HepG2 (cell line): ENCODE measurements at regions not wholly inside any gene's neighbourhood (a gene's known extent, or its start where the extent isn't known, plus 50 kb on each side); places are given as distances from the start of the nearest gene placed in this dataset.

ENCODE experiments used
- ATAC-seq: fragments of 200-7000 bp; cut with Tn5 transposase; 3 replicates; pipeline ENCODE4 v1.9.1; 2020; ENCODE audit warnings: mild to moderate bottlenecking, moderate library complexity
- BruUV-seq: library from RNA; stranded (reverse); fragments of 400-500 nt; replicated peaks from 2 replicates; lab custom pipeline; 2021; lab: Mats Ljungman, UMichigan
- CTCF ChIA-PET: fragments of 300-600 bp; formaldehyde crosslinking; extraction: SDS; loops from one replicate; lab custom pipeline; 2021; ENCODE audit warnings: low total read pairs, inconsistent platforms, low intra/inter-chr PET ratio; lab: Yijun Ruan, JAX
- POLR2A ChIA-PET: fragments of 350-600 bp; sonication (Branson Sonifier 250); formaldehyde crosslinking; loops from one replicate; lab custom pipeline; 2020; ENCODE audit warnings: antibody characterized with exemption, inconsistent platforms; lab: Yijun Ruan, JAX
- DNase-seq: peaks from one replicate; pipeline ENCODE4 v3.0.0-alpha.2; 2015; ENCODE audit warnings: low spot score
- FAIRE-seq: peaks from 3 replicates; lab custom pipeline; 2011; peaks lifted over from hg19 to GRCh38; lab: Jason Lieb, UNC
- H2AFZ ChIP-seq: one replicate; pipeline ENCODE4 v1.6.1; 2011; ENCODE audit warnings: low read length, inconsistent platforms
- H3K27ac ChIP-seq: fragments of 300-600 bp; 3 replicates; pipeline ENCODE4 v1.8.0; 2011; ENCODE audit warnings: mixed run types, mild to moderate bottlenecking, mixed read lengths, low read length, inconsistent platforms; ENCODE audit not compliant: insufficient read depth; ENCODE audit errors: extremely low read length
- H3K27me3 ChIP-seq, 2 experiments: fragments of 200-600 bp in 1 of 2; 2 replicates in 1 of 2; 3 replicates in 1 of 2; pipeline versions ENCODE4 v1.6.0 to v1.8.0; 2011; ENCODE audit warnings: low read length in 2 of 2, mild to moderate bottlenecking in 2 of 2, moderate library complexity in 2 of 2, inconsistent platforms in 1 of 2; ENCODE audit not compliant: insufficient read depth in 2 of 2, control insufficient read depth in 1 of 2
- H3K36me3 ChIP-seq, 2 experiments: fragments of 200-600 bp in 1 of 2; replicated peaks in 1 of 2; 2 replicates in 1 of 2; 3 replicates in 1 of 2; pipeline versions ENCODE4 v1.5.1 to v1.8.0; 2011; ENCODE audit warnings: low read length in 2 of 2, inconsistent platforms in 1 of 2; ENCODE audit not compliant: insufficient read depth in 2 of 2, control insufficient read depth in 1 of 2
- H3K4me1 ChIP-seq: 2 replicates; pipeline ENCODE4 v1.5.1; 2012; ENCODE audit warnings: low read length, inconsistent platforms; ENCODE audit not compliant: insufficient read depth
- H3K4me2 ChIP-seq: 2 replicates; pipeline ENCODE4 v1.6.0; 2011; ENCODE audit warnings: low read depth, low read length, inconsistent platforms
- H3K4me3 ChIP-seq, 3 experiments: fragments of 200-600 bp in 1 of 3; sonication (generic), shearing (Covaris generic) in 1 of 3; replicated peaks in 1 of 3; 2 replicates each; pipeline ENCODE4 v1.5.1; 2011 to 2016; ENCODE audit warnings: low read length in 3 of 3, inconsistent platforms in 2 of 3, low read depth in 2 of 3, mild to moderate bottlenecking in 2 of 3, control low read depth in 1 of 3, mixed read lengths in 1 of 3; ENCODE audit not compliant: insufficient read depth in 1 of 3
- H3K79me2 ChIP-seq: one replicate; pipeline ENCODE4 v1.6.1; 2011; ENCODE audit warnings: low read length, inconsistent platforms; ENCODE audit not compliant: insufficient read depth
- H3K9ac ChIP-seq: 2 replicates; pipeline ENCODE4 v1.6.0; 2011; ENCODE audit warnings: mild to moderate bottlenecking, low read depth, low read length, inconsistent platforms; ENCODE audit not compliant: insufficient read depth
- H3K9me3 ChIP-seq: 2 replicates; pipeline ENCODE4 v1.5.1; 2012; ENCODE audit warnings: mild to moderate bottlenecking, low read length
- H4K20me1 ChIP-seq: 2 replicates; pipeline ENCODE4 v1.6.0; 2011; ENCODE audit warnings: inconsistent platforms, mild to moderate bottlenecking, low read length, moderate library complexity; ENCODE audit not compliant: insufficient read depth
- ATF7 ChIP-seq, 2 experiments: fragments of 450-650 bp in 1 of 2; sonication (generic) in 1 of 2; formaldehyde crosslinking in 1 of 2; IDR thresholded peaks; 2 replicates each; pipeline versions ENCODE4 v1.4.0 to v1.6.1; 2016 to 2020; ENCODE audit warnings: antibody characterized with exemption in 1 of 2, mild to moderate bottlenecking in 1 of 2, missing genetic modification reagents in 1 of 2
- CBX1 ChIP-seq: IDR thresholded peaks from one replicate; pipeline ENCODE4 v1.6.1; 2016; ENCODE audit warnings: antibody characterized with exemption, low read depth
- MXD3 ChIP-seq: IDR thresholded peaks from 2 replicates; pipeline ENCODE4 v1.6.1; 2016; ENCODE audit warnings: mild to moderate bottlenecking, missing biosample characterization, missing genetic modification reagents
- RERE ChIP-seq: IDR thresholded peaks from 2 replicates; pipeline ENCODE4 v1.6.1; 2016; ENCODE audit warnings: low read depth, missing genetic modification reagents, missing compliant biosample characterization
- RNF2 ChIP-seq: fragments of 450-650 bp; conservative IDR thresholded peaks from 2 replicates; pipeline ENCODE4 v1.6.1; 2016; ENCODE audit warnings: low read depth
- ZGPAT ChIP-seq: IDR thresholded peaks from 2 replicates; pipeline ENCODE4 v1.6.1; 2016; ENCODE audit warnings: mild to moderate bottlenecking
- ZNF12 ChIP-seq: sonication (generic); formaldehyde crosslinking; IDR thresholded peaks from 2 replicates; pipeline ENCODE4 v1.5.0; 2020; ENCODE audit warnings: missing genetic modification reagents
- ZNF180 ChIP-seq: sonication (generic); formaldehyde crosslinking; IDR thresholded peaks from 2 replicates; pipeline ENCODE4 v1.4.0; 2020; ENCODE audit warnings: low read depth, missing genetic modification reagents, borderline replicate concordance
- ZNF282 ChIP-seq: fragments of 450-650 bp; IDR thresholded peaks from 2 replicates; pipeline ENCODE4 v1.6.1; 2018; ENCODE audit not compliant: partially characterized antibody
- ZNF350 ChIP-seq: sonication (generic); formaldehyde crosslinking; IDR thresholded peaks from 2 replicates; pipeline ENCODE4 v1.4.0; 2020; ENCODE audit warnings: mild to moderate bottlenecking, low read depth, missing genetic modification reagents, borderline replicate concordance
- ZNF556 ChIP-seq: sonication (generic); formaldehyde crosslinking; IDR thresholded peaks from 2 replicates; pipeline ENCODE4 v1.4.0; 2020; ENCODE audit warnings: mild to moderate bottlenecking, missing genetic modification reagents, borderline replicate concordance
- ZNF691 ChIP-seq: sonication (generic); formaldehyde crosslinking; IDR thresholded peaks from 2 replicates; pipeline ENCODE4 v1.4.0; 2020; ENCODE audit warnings: missing genetic modification reagents, low read depth, mild to moderate bottlenecking, borderline replicate concordance
- ZNF704 ChIP-seq: sonication (generic); formaldehyde crosslinking; IDR thresholded peaks from 2 replicates; pipeline ENCODE4 v1.8.1; 2023; ENCODE audit warnings: mild to moderate bottlenecking, inconsistent platforms, moderate library complexity, missing genetic modification reagents, borderline replicate concordance
- ZNF792 ChIP-seq: IDR thresholded peaks from 2 replicates; pipeline ENCODE4 v1.6.1; 2016
- WGBS: methylation state at CpG from one replicate; pipeline ENCODE4 v1.1.6; 2017; ENCODE audit warnings: low lambda C conversion rate; 5-methylcytosine and 5-hydroxymethylcytosine counted together
- in situ Hi-C: cut with HindIII; loops from 2 replicates; pipeline ENCODE4 v1.10.0; 2017; ENCODE audit warnings: low pct_unique_long_range_greater_than_20kb; ENCODE audit not compliant: extremely low pct_ligation_motif_present
- intact Hi-C: fragments of 100-400 bp; cut with micrococcal nuclease; formaldehyde crosslinking; loops from one replicate; pipeline ENCODE4 v1.10.0; 2022; ENCODE audit not compliant: unreplicated experiment

GRCh38 chr7:37577901-37578300, 105.7 kb upstream of the GPR141 start (continued):
- no peak for TF ChIP-seq ZNF350 (CRISPR knock-in tag)
- no peak for TF ChIP-seq CBX1
- no peak for TF ChIP-seq ZNF691 (CRISPR knock-in tag)
- TF ChIP-seq ZNF704, result no peak
- TF ChIP-seq ZNF282, result no peak
- no peak for TF ChIP-seq MXD3
- no peak for TF ChIP-seq ZNF792 (CRISPR knock-in tag)
- no peak for TF ChIP-seq ATF7 (IDR thresholded peaks at IDR 0.05)
- TF ChIP-seq ATF7 (CRISPR knock-in tag; IDR thresholded peaks at IDR 0.05), result no peak
- no peak for TF ChIP-seq RNF2

GRCh38 chr7:37578350-37578749, 105.2 kb upstream of the GPR141 start:
- Histone ChIP-seq H3K9ac (no peak overlapping the region), H4K20me1 (no peaks in the 10 kb centered on the region), H3K9me3 (no peaks in the 10 kb centered on the region), H3K4me1 (no peaks in the 10 kb centered on the region), H3K27me3 (no peaks in the 10 kb centered on the region), H3K36me3 (no peaks in the 10 kb centered on the region), H3K79me2 (no peaks in the 10 kb centered on the region), H3K27ac (no peak overlapping the region), H3K4me3 (no peak overlapping the region), H3K4me2 (no peak overlapping the region), H2AFZ (no peak overlapping the region)
- ChIA-PET CTCF (no interaction called here), POLR2A (no interaction called here)
- in situ Hi-C loops, result no loop called here
- no TSS peak for BruUV-seq
- intact Hi-C loops, result no loop called here
- FAIRE-seq (no peak), DNase-seq (no peak), ATAC-seq (no peak)
- 52% methylated on average over 1 of the region's 1 CpG for WGBS
- TF ChIP-seq ZNF556 (CRISPR knock-in tag) (no peak), ZNF12 (CRISPR knock-in tag) (no peak), ZGPAT (no peak), ZNF180 (CRISPR knock-in tag) (no peak), RERE (CRISPR knock-in tag) (no peak)
